GM21723 (cell line): ENCODE measurements at regions not wholly inside any gene's neighbourhood (a gene's known extent, or its start where the extent isn't known, plus 50 kb on each side); places are given as distances from the start of the nearest gene placed in this dataset.
"Not testable (repeated sequence)": the region's sequence is repeated elsewhere in the genome, so short reads cannot be mapped to it uniquely, and the experiment has no call there.

Source experiments
- ATAC-seq: cut with Tn5 transposase; IDR thresholded peaks from one replicate; pipeline ENCODE4 v1.9.1; 2021; ENCODE audit warnings: mild to moderate bottlenecking, moderate library complexity; ENCODE audit not compliant: unreplicated experiment

GRCh38 chr11:67806183-67806582, 131.8 kb upstream of the ALDH3B2 start:
- ATAC-seq, result not testable (repeated sequence)

- ATAC-seq, result peak; percentile 93
Measured at GRCh38 chr11:67805253-67806126, 131.1 kb upstream of the ALDH3B2 start.

GRCh38 chr11:67804435-67805252, 130.2 kb upstream of the ALDH3B2 start:
- ATAC-seq, result not testable (repeated sequence)

GRCh38 chr11:67803519-67803918, 129.1 kb upstream of the ALDH3B2 start:
- not testable (repeated sequence) for ATAC-seq

- not testable (repeated sequence) for ATAC-seq
Measured at GRCh38 chr11:67803055-67803454, 128.6 kb upstream of the ALDH3B2 start.

GRCh38 chr11:67802623-67803022, 128.2 kb upstream of the ALDH3B2 start:
- not testable (repeated sequence) for ATAC-seq

DNA sequence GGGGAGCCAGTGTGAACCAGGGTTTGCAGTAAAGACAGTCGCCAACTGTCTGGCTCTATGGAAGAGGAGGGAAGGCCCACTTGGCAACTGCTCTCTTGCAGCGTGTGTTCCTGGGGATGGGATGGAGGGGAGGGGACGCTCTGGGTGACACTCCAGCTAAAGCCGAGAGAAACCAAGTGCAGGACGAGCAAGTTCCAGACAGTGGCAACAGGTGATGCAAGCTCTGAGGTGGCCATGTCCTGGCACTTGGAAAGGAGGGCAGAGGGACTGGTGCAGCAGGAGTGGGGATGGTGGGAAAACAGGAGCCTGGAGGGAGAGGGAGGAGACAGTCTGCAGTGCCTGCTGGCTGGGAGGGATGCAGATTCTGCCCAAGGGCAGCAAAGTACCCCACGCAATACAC, 127.0 kb upstream of the ALDH3B2 start:
- ATAC-seq, result not testable (repeated sequence)

GRCh38 chr11:67800591-67800990, 126.2 kb upstream of the ALDH3B2 start:
- not testable (repeated sequence) for ATAC-seq

GRCh38 chr11:67799808-67800207, 125.4 kb upstream of the ALDH3B2 start:
- ATAC-seq, result not testable (repeated sequence)

DNA sequence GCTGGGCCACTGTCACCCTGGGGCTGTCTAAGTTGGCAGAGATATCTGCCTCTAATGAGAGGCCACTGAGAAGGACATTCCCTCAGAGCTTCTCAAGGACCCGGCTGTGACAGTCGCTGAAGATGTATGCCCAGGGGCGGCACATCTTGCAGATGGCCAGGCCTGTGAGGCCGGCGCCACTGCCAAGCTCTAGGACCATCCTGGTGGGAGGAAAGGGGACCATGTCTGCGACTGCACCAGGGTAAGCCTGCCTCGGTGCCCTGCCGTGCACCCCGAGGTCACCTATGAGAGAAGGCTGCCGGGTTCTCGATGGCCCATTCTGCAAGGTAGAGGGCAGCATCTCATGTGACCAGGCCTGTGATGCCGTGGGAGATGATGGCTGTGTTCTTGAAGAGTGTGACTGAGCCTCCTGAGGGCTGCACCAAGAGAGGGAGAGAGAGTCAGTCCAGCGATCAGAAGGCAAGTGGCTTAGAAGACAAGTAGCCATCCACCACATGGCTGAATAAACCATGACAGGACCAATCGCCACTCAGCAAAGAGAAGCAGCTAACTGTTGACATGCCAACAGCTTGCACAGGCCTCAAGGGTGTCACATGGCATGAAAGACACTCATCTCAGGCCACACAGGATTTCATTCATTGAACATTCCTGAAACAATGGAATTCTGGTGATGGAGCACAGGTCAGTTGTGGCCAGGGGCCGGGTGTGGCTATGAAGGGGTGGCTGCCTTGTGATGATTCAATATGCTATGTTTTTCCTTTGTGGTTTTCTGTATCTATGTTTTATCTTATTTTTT, 123.5 kb upstream of the ALDH3B2 start:
- not testable (repeated sequence) for ATAC-seq

DNA sequence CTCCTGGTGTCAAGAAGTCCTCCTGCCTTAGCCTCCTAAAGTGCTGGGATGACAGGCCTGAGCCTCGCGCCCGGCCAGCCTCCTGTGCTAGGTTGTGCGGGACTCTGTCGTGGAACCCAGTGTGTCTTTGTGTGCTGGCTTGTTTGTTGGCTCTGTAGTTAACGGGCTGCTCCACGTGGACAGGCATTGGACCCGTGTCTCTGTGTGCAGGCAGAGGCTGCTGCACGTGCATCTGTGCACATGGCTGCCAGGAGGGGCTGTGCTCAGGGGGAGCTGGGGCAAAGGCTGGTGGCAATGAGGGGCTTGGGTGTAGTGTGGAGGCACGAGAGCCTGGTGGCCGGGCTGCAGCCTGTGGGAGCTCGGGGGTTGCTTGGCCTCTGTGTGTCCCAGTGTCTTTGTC, 121.3 kb upstream of the ALDH3B2 start:
- ATAC-seq, result no peak

DNA sequence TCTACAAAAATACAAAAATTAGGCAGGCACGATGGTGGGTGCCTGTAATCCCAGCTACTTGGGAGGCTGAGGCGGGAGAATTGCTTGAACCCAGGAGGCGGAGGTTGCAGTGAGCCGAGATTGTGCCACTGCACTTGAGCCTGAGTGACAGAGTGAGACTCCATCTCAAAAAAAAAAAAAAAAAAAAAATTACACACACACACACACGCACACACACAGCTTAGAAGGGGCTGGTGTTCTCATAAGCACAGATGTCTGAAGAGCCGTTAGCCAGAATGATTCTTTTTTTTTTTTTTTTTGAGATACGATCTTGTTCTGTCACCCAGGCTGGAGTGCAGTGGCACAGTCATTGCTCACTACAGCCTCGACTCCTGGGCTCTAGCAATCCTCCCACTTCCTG, 119.3 kb upstream of the ALDH3B2 start:
- not testable (repeated sequence) for ATAC-seq

GRCh38 chr11:67792273-67792990, 118.0 kb upstream of the ALDH3B2 start:
- ATAC-seq, result not testable (repeated sequence)

- ATAC-seq, result not testable (repeated sequence)
Measured at GRCh38 chr11:67791598-67792170, 117.3 kb upstream of the ALDH3B2 start.

DNA sequence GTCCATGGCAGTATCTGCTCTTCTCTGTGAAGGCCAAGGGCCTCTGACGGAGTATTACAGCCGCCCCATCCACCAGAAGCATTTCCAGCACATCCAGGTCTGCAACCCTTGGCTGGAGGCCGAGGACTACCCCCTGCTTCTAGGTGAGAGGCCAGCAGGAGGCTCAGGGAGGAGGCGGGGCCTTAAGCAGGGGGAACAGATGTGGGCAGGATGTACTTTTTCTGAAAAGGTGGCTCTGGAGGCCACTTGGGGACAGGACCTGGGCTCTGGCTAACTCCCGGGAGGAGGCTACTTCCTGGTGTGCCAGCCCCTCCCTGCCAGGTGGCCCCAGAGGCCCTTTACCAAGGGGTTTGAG, 113.9 kb upstream of the ALDH3B2 start:
- ATAC-seq, result not testable (repeated sequence)

DNA sequence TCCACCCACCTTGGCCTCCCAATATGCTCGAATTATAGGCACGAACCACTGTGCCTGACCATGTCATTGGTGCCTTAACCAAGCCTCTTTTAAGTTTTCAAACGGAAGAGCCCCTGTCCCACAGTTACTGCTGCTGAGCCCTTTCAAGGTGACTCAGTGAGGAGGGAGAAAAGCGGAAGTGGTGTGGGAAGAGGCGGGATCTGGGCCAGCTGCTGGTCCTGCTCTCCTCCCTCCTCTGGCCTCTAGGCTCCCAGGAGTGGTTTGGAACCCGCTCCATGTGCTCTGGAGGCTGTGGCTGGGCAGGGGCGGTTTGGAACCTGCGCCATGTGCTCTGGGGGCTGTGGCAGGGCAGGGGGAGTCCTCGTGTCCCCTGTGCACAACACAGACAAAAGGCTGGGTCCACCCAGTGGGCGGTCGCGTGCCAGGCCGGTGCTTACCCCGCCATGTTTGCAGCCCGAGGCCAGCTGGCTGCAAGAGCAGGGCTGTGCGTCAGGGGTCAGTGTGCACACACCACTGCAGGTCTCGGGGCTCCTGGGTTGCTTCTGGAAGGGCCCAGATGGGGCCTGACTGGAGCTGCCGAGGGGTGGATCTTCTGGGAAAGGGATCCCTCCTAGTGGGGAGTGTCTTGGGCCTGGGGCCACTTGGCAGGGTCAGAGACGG, 113.4 kb upstream of the ALDH3B2 start:
- ATAC-seq, result not testable (repeated sequence)

GRCh38 chr11:67781967-67782366, 107.5 kb upstream of the ALDH3B2 start:
- ATAC-seq, result not testable (repeated sequence)

GRCh38 chr11:67781506-67781905, 107.1 kb upstream of the ALDH3B2 start:
- not testable (repeated sequence) for ATAC-seq

DNA sequence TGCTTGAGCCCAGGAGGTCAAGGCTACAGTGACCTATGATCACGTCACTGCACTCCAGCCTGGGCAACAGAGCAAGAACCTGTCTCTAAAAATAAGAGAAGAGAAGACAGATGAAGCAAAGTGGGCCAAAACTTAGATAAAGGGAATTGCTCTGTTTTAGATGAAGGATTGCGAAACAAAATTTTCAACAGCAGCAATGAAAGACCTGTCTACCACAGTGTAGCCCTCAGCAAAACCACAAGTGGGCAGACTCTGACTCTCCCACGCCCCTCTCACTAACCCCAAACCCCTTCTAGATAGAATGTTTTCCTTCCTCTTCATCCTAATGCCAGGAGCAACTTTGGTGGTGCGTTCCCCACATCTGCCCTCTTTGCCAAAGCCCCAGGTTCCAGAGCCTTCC, 105.6 kb upstream of the ALDH3B2 start:
- ATAC-seq, result no peak
